ENCODE measurements at regions not wholly inside any gene's neighbourhood (a gene's known extent, or its start where the extent isn't known, plus 50 kb on each side); places are given as distances from the start of the nearest gene placed in this dataset.

DNA sequence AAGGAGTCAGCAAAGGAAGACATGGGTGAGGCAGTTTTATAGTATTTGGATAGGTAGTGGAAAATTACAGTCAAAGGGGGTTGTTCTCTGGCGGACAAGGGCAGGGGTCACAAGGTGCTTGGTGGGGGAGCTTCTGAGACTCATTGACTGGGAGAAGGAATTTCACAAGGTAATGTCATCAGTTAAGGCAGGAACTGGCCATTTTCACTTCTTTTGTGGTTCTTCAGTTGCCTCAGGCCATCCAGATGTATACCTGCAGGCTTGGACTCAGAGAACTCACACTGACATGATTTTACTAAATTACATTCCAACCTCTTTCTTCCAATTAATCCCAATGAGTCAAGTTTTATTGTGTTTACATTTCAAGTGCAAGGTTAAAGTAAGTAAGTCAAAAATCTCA lies 240.5 kb upstream of the API5 start:
- in situ Hi-C loops (cut with HindIII; ENCODE audit: low pct_unique_long_range_greater_than_20kb, low sequenced_read_pairs) (no loop called here), intact Hi-C loops (cut with micrococcal nuclease; ENCODE audit: unreplicated experiment) (no loop called here)
- Histone ChIP-seq H3K27ac (ENCODE audit: low read length) (no peak overlapping the region), H3K9me3 (ENCODE audit: control insufficient read depth, insufficient read depth, low read depth, low read length) (no peaks in the 10 kb centered on the region), H3K4me1 (ENCODE audit: control insufficient read depth, insufficient read depth, low read length) (no peaks in the 10 kb centered on the region), H3K36me3 (ENCODE audit: control insufficient read depth, insufficient read depth, low read length) (no peaks in the 10 kb centered on the region), H3K27me3 (ENCODE audit: control insufficient read depth, insufficient read depth, low read length) (no peaks in the 10 kb centered on the region), H3K4me3 (ENCODE audit: low read depth in 2 of 2, low read length in 2 of 2) (no peak overlapping the region)
- CTCF ChIA-PET, result no interaction called here
- TF ChIP-seq POLR2AphosphoS5 (IDR thresholded peaks at IDR 0.05; ENCODE audit: low read depth, low read length), result no peak
- TF ChIP-seq TCF7L2 (IDR thresholded peaks at IDR 0.05; ENCODE audit: low read depth, low read length), result no peak
- TF ChIP-seq, protein P1, sequence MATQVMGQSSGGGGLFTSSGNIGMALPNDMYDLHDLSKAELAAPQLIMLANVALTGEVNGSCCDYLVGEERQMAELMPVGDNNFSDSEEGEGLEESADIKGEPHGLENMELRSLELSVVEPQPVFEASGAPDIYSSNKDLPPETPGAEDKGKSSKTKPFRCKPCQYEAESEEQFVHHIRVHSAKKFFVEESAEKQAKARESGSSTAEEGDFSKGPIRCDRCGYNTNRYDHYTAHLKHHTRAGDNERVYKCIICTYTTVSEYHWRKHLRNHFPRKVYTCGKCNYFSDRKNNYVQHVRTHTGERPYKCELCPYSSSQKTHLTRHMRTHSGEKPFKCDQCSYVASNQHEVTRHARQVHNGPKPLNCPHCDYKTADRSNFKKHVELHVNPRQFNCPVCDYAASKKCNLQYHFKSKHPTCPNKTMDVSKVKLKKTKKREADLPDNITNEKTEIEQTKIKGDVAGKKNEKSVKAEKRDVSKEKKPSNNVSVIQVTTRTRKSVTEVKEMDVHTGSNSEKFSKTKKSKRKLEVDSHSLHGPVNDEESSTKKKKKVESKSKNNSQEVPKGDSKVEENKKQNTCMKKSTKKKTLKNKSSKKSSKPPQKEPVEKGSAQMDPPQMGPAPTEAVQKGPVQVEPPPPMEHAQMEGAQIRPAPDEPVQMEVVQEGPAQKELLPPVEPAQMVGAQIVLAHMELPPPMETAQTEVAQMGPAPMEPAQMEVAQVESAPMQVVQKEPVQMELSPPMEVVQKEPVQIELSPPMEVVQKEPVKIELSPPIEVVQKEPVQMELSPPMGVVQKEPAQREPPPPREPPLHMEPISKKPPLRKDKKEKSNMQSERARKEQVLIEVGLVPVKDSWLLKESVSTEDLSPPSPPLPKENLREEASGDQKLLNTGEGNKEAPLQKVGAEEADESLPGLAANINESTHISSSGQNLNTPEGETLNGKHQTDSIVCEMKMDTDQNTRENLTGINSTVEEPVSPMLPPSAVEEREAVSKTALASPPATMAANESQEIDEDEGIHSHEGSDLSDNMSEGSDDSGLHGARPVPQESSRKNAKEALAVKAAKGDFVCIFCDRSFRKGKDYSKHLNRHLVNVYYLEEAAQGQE (IDR thresholded peaks at IDR 0.05; ENCODE audit: insufficient read depth in 1 of 2, low read depth in 2 of 2, low read length in 1 of 2), result no peak
- TF ChIP-seq, protein P2, sequence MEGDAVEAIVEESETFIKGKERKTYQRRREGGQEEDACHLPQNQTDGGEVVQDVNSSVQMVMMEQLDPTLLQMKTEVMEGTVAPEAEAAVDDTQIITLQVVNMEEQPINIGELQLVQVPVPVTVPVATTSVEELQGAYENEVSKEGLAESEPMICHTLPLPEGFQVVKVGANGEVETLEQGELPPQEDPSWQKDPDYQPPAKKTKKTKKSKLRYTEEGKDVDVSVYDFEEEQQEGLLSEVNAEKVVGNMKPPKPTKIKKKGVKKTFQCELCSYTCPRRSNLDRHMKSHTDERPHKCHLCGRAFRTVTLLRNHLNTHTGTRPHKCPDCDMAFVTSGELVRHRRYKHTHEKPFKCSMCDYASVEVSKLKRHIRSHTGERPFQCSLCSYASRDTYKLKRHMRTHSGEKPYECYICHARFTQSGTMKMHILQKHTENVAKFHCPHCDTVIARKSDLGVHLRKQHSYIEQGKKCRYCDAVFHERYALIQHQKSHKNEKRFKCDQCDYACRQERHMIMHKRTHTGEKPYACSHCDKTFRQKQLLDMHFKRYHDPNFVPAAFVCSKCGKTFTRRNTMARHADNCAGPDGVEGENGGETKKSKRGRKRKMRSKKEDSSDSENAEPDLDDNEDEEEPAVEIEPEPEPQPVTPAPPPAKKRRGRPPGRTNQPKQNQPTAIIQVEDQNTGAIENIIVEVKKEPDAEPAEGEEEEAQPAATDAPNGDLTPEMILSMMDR (IDR thresholded peaks at IDR 0.05), result no peak
- TF ChIP-seq SIN3A (IDR thresholded peaks at IDR 0.05; ENCODE audit: borderline replicate concordance, insufficient read depth, low read depth, low read length), result no peak
- BruUV-seq (replicated peaks), result no TSS peak
- DNase-seq (ENCODE audit: low read depth, low spot score), result no peak
- POLR2A ChIA-PET, result no interaction called here
- ATAC-seq, result no peak

DNA sequence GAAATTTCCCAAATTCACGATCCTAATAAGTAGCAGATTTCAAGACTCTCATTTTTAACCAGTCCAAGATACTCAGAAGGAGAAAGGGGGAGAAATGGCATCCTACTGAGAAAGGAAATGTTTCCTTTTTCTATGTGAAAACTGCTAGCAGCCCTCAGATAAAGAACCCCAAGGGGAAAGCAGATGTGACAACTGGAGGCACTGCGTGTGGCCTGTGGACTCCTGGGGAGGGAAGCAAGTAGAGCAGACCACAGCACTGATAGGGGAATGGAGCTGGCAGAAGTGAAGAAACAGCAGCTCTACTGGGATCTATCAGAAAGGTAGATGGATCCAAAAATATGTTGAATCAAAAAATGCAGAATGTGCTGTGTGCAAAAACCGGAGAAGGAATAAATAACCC lies 239.7 kb upstream of the API5 start:
- in situ Hi-C loops (cut with HindIII; ENCODE audit: low pct_unique_long_range_greater_than_20kb, low sequenced_read_pairs), result no loop called here
- BruUV-seq (replicated peaks), result no TSS peak
- Histone ChIP-seq H3K4me1 (ENCODE audit: control insufficient read depth, insufficient read depth, low read length) (no peaks in the 10 kb centered on the region), H3K27me3 (ENCODE audit: control insufficient read depth, insufficient read depth, low read length) (no peaks in the 10 kb centered on the region), H3K4me3 (ENCODE audit: low read depth in 2 of 2, low read length in 2 of 2) (no peak overlapping the region), H3K27ac (ENCODE audit: low read length) (no peak overlapping the region), H3K9me3 (ENCODE audit: control insufficient read depth, insufficient read depth, low read depth, low read length) (no peaks in the 10 kb centered on the region), H3K36me3 (ENCODE audit: control insufficient read depth, insufficient read depth, low read length) (no peaks in the 10 kb centered on the region)
- ChIA-PET CTCF (no interaction called here), POLR2A (no interaction called here)
- no peak for TF ChIP-seq TCF7L2 (IDR thresholded peaks at IDR 0.05; ENCODE audit: low read depth, low read length)
- TF ChIP-seq, protein P2 (IDR thresholded peaks at IDR 0.05), result no peak
- TF ChIP-seq SIN3A (IDR thresholded peaks at IDR 0.05; ENCODE audit: borderline replicate concordance, insufficient read depth, low read depth, low read length), result no peak
- no peak for DNase-seq (ENCODE audit: low read depth, low spot score)
- ATAC-seq, result no peak
- intact Hi-C loops (cut with micrococcal nuclease; ENCODE audit: unreplicated experiment), result no loop called here

DNA sequence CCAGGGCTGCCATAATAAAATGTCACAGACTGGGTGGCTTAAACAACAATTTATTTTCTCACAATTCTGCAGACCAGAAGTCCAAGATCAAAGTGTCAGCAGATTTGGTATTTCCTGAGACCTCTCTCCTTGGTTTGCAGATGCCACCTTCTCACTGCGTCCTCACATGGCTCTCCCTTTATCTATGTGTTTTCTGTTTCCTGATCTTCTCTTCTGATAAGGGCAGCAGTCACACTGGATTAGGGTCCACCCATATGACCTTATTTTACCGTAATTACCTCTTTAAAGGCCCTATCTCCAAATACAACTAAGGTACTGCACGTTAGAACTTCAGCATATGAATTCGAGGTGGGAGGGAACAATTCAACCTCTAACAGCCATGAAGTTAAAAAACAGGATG lies 238.9 kb upstream of the API5 start:
- no TSS peak for BruUV-seq (replicated peaks)
- intact Hi-C loops (cut with micrococcal nuclease; ENCODE audit: unreplicated experiment), result no loop called here
- POLR2A ChIA-PET, result no interaction called here

More for the DNA sequence above, 238.9 kb upstream of the API5 start:
- Histone ChIP-seq H3K9me3 (ENCODE audit: control insufficient read depth, insufficient read depth, low read depth, low read length) (no peaks in the 10 kb centered on the region), H3K36me3 (ENCODE audit: control insufficient read depth, insufficient read depth, low read length) (no peaks in the 10 kb centered on the region), H3K27ac (ENCODE audit: low read length) (no peak overlapping the region), H3K4me1 (ENCODE audit: control insufficient read depth, insufficient read depth, low read length) (no peaks in the 10 kb centered on the region), H3K4me3 (ENCODE audit: low read depth in 2 of 2, low read length in 2 of 2) (no peak overlapping the region), H3K27me3 (ENCODE audit: control insufficient read depth, insufficient read depth, low read length) (no peaks in the 10 kb centered on the region)
- DNase-seq (ENCODE audit: low read depth, low spot score), result no peak
- TF ChIP-seq SIN3A (IDR thresholded peaks at IDR 0.05; ENCODE audit: borderline replicate concordance, insufficient read depth, low read depth, low read length), result no peak
- TF ChIP-seq, protein P1 (IDR thresholded peaks at IDR 0.05; ENCODE audit: insufficient read depth in 1 of 2, low read depth in 2 of 2, low read length in 1 of 2), result no peak
- TF ChIP-seq, protein P2 (IDR thresholded peaks at IDR 0.05), result no peak
- no peak for TF ChIP-seq POLR2AphosphoS5 (IDR thresholded peaks at IDR 0.05; ENCODE audit: low read depth, low read length)
- TF ChIP-seq TCF7L2 (IDR thresholded peaks at IDR 0.05; ENCODE audit: low read depth, low read length), result no peak
- CTCF ChIA-PET, result no interaction called here
- in situ Hi-C loops (cut with HindIII; ENCODE audit: low pct_unique_long_range_greater_than_20kb, low sequenced_read_pairs), result no loop called here
- ATAC-seq, result no peak

Measured in Panc1 (cell line).